ENCODE measurements at regions not wholly inside any gene's neighbourhood (a gene's known extent, or its start where the extent isn't known, plus 50 kb on each side); places are given as distances from the start of the nearest gene placed in this dataset.

DNA sequence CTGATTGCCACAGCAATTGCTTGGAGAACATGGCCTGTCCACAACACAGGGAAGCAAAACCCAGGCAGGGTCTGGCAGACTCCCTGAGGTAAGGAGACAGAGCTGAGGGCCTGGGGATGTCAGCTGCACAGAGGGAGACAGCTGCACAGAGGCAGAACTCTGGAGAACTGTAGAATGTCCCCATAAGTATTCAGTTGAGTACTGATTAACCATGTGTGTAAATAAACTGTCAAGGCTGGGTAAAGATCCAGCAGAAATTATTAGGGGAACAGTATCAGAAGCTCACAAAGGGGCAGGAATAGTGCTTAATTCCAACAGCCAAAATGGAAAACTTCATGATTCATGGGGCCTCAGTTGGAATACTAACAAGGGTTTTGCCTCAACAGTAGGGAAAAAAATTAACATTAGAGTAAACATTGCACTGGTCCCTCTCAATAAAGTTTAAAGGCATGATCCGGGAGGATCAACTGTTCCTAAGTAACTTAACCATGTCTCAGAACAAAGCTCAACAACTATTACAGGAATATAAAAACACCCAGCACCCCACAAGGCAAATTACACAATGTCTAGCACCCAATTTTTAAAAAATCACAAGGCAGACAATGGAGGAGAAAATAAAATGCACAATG is 201.3 kb upstream of the RASSF8 start:
- no peak for DNase-seq

GRCh38 chr12:25759752-25760151 is 198.7 kb upstream of the RASSF8 start:
- no peak for DNase-seq

DNA sequence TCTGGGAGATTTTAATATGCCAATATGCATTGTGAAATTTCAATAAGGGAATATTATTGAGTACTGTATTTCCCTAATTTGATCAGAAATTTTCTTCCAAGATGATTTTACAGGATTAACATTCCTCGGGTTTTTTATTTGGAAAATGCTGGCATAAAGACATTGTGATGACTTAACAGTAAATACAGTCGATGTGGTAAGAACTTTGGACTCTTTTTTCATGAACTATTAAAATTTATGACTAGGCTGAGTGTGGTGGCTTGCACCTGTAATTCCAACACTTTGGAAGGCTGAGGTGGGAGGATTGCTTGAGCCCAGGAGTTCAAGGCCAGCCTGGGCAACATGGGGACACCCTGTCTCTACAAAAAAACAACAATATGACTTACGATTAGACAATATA is 197.1 kb upstream of the RASSF8 start:
- no peak for DNase-seq

DNA sequence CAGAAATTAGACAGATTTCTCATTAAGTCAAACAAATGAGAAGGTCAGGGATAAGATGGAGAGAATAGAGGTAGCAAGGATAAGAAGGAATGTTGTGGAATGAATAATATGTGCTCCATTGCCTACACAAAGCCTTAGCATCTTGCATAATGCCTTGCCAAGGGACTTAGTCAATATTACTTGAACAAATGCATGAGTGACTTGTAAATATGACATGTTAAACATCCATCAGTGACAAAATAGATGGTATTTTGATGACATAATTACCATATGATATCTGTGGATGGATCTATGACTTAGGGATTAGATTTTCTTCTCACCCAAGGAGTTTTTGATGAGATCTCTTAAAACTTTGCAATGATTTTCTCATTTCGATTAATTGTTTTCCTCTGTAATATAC is 194.1 kb upstream of the RASSF8 start:
- no peak for DNase-seq

GRCh38 chr12:25764892-25765291 is 193.6 kb upstream of the RASSF8 start:
- DNase-seq, result no peak

DNA sequence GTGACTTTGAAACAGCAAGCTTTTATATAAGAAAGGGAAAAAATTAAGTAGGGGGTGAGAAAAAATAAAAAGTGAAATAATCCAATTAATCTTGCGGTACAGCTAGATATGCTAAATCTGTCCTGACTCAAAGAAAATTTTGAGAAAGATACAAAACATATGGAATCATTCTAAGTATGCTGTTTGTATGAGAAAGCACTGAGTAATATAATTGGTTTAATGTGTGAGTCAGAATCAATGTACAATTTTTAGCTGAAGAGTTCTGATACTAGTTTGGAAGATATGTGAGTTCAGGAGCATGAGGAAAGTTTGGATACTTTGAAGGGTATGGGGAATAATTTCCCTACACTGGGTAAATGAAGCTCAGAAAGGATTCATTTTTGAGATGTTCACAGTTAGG is 190.9 kb upstream of the RASSF8 start:
- no peak for DNase-seq

DNA sequence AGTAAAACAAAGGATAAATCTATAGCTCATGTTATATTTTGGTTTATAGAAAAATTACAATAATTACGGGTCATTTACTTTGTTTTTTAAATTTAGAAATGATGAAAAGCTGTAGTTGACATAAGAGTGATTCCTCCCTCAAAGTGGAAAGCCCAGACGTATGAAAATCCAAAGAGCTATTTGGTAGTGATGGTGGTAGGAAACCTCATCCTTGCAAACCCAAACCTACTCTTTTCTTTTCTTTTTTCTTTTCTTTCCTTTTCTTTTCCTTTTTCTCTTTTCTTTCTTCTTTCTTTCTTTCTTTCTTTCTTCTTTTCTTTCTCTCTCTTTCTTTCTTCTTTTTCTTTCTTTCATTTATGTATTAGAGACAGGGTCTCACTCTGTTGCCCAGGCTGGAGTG is 190.3 kb upstream of the RASSF8 start:
- no peak for DNase-seq

DNA sequence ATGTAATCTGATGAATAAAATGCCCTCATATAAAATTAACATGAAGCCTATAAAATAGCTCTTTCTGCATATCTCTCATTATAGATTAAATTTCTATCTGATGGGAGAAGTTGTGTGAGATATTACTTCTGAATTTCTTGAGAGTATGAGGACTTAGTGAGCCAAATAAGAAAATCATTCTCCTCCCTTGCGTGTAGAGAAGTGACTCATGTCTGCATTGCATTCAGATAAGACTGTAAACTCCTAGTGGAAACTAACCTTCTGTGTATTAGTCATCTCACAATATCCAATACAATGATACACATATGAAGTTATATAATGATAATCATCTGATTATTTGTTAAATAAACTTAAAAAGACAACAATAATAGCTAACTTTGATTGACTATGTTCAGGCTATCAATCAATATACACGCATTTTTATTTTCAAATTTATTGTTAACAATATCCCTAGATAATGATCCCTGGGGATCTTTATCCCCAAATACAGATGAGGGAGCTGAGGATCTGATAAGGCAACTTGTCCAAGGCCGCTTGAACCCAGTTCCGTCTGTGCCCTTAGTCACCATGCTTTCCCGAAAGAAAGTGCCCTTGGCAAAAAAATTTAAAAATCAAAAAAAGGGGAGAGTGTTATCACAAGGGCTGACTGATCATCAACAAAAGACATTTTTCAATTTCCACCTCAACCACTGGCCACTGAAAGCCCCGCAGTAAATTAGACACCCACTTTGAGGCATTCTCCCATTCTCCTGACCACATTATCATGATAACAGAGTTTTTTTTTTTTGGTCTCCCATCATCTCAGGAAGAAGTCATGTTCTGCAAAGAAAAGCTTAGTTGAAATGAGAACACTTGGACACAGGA is 189.2 kb upstream of the RASSF8 start:
- DNase-seq, result no peak

GRCh38 chr12:25771041-25771440 is 187.4 kb upstream of the RASSF8 start:
- no peak for DNase-seq

DNA sequence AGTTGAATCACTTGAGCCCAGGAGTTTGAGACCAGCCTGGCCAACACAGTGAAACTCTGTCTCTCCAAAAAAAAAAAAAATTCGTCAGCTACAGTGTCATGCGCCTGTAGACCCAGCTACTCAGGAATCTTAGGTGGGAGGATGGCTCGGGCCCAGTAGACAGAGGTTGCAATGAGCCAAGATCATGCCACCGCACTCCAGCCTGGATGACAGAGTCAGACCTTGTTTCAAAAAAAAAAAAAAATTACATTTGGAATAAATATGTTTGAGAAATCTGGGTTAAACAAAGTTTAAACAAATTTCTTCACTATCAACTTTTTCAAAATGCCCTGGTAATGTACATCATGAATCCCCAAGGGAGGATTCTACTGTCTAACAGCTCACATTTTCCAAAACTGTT is 187.0 kb upstream of the RASSF8 start:
- no peak for DNase-seq

DNA sequence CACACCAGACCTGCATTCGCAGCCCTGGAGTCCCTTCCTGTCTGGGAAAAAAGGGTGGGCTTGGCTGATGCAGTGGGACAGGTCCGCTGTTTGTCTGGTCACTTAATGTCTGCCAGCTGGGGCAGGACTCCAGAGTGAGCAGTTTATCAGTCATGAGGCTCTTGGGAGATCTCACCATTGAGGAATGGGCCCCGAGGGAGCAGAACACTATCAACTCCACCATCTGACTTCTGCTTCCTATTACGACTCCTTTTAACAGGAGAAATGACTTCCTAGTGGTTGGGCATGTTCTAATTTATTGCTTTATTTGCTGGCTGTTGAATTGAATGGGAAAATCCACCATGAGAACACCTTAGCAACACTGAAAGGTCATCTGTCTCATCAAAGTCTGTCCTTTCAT is 182.5 kb upstream of the RASSF8 start:
- no peak for DNase-seq

DNA sequence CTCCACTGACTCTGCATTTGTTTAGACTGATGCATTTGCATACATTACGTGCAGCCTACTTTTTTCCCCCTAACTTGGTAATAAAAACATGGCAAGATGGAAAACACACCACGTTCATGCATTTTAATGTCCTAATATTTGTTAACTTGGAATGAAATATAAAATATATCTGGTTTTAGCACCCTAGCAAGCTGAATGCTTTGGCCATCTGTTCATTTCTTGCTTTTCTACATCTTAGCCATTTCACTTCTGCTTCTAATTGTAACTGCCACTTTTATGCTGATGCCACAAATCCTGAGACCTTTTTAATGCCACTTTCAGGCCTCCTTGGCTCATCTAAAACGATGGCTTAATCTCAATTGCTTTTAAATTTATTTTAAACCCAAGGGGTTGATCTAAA is 177.7 kb upstream of the RASSF8 start:
- DNase-seq, result peak; percentile 41

DNA sequence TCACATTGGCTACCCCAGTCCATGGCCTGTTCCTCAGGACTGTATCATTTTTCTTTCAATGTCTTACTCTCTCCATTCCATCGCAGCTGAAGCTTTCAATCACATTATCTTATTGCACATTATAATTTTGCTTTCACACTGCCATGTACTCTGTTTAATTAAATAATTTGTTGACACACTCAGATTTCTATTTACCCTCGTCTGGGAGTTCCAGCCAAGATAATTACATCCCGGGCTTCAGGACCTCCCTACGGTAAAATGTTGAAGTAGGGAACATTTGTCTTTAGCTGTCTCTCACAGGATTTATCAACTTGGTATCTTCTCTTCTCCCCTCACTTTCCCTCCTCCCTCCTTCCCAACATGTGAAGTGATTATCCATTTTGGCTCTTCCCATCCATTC is 177.2 kb upstream of the RASSF8 start:
- DNase-seq, result no peak

DNA sequence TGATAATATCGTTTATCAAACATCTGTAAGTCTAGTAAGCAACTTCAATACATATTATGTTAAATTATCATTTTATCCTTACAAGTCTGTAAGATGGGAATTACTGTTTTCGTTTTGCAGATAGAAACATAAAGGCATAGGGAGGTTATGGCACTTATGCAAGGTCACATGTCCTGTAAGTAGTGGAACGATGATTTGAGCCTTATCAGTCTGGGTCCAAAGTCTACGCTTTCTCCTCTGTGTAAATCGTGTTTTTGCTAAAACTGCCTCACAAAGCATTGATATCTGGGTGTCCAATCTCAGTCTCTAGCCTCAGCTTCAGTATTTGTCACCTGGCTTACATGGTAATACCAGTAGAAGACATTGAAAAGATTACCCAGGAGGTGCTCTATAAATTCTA is 174.9 kb upstream of the RASSF8 start:
- no peak for DNase-seq

GRCh38 chr12:25784669-25785068 is 173.8 kb upstream of the RASSF8 start:
- no peak for DNase-seq

GRCh38 chr12:25785134-25785533 is 173.3 kb upstream of the RASSF8 start:
- no peak for DNase-seq

DNA sequence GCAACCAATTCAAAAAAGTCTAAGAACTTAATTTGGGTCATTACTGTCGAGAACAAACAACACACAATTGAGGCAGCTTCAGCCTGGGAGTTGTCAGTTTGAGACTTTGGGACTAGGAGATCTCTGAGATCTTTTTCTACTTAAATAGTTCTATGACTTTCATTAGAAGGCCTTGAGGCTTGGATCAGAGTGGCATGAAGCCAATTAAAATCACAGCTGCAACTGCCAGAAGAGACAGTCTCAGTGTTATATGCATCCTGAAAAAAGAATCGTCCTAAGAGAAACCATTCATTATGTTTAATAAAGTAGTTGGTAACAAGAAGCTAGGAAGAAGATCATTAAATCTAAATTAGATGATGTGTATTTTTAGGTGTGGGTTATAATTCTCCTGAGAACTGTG is 170.8 kb upstream of the RASSF8 start:
- no peak for DNase-seq

DNA sequence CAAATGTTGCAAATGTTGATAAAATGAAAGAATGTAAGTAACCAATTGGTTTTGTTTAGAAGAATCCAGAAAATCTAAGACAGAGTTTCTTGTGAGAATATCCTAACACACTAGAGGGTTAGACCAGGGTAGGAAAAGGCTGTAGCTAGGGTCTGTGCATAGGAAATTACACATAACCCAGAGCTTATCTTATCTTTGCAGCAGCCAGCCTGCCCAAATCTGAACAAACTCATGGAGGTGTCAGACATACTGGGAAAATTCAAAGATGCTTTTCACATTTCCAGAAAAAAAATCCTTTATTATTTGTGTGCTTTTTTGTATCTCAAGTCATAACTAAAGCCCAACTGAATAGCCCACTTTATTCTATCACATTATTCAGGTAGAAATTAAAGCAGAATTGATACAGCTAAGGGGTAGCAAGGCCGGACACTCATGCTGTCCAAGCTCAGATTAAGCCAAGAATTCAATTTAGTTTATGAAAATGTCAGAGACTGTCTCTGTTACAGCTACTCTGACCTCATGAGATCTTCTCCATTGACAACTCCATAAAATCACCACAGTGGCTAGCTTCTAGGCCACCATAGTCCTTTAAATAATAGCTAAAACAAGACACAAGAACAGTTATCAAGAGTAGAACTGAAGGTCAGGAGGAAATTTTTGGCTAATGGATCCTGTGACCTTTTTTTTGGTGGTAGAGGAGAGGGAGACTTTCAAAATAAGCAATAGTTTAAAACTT is 169.6 kb upstream of the RASSF8 start:
- no peak for DNase-seq

GRCh38 chr12:25789541-25789944 is 168.9 kb upstream of the RASSF8 start:
- no peak for DNase-seq

DNA sequence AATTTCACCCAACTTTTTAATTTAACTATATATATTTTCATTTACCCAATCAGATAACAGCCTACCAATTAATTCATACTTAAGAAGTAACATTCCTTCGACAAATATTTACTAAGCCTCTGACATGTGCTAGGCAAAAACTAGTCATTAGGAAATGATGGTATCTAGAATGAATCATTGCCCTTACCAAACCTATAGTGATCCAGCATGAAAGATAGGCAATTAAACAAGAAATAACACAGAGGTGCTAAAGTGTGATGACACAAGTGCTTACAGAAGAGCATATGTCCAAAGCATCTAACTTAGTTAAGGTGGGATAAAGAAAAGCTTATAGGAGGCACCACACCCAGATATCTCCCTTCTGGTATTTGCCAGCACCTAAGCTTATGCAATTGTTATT is 166.5 kb upstream of the RASSF8 start:
- no peak for DNase-seq

DNA sequence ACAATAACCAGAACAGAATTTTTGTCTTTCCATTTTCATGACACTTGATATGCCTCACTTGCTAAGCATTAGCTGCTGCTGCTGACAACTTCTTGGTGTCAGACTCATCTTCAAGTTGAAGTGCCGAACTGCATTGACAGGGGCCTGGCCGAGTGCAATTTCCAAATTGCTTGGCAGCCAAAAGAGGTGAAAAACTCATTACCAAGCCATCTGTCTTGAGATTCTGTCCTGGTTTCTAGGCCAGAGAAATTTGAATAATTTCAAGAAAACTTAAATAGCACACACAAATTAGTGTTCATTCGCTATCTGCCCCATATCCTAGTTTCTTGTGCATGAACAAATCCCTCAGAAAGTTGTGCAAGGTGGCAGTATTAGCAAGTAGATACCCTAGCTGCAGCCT is 165.3 kb upstream of the RASSF8 start:
- DNase-seq, result no peak

DNA sequence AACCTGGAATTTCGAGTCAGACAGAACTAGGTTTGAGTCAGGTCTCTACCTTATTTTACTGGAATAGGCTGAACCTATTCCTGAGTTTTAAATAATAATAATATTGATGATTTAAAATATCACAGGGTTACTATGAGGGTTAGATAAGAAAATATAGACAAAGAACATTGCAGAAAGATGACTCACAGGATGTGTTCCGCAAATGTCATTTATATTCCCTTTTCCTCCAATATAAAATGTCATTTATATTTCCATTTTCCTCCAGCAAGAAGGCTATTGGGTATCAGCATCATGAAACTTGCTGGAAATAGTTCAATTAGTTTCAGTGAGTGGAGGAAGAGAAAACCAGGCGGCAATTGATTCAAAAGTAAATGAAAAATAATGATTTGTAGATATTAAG is 163.9 kb upstream of the RASSF8 start:
- DNase-seq, result no peak

DNA sequence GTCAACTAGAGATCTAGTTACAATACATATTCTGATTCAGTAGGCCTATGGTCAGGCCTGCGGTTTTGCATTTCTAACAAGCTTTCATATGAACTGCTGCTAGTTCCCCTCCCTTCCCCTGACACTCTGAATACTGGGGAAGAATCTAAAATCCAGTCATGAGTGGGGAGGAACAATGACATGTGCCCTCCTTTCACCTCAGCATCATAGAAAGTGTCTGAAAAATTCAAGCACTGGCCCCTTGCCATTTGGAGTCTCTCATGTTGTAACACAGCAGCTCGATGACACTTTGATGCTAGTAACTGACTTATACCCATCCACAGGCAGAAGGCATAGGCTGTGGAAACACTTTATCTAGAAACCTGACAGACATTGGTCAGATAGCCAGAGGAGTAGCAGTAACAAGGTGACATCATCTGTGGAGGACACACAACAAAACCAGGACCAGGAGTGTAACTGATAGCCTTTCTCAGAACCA is 161.9 kb upstream of the RASSF8 start:
- peak; percentile 76 for DNase-seq

- no peak for DNase-seq
Observed at GRCh38 chr12:25797386-25797785, 161.1 kb upstream of the RASSF8 start.
